HL-60 (cell line): ENCODE measurements at regions not wholly inside any gene's neighbourhood (a gene's known extent, or its start where the extent isn't known, plus 50 kb on each side); places are given as distances from the start of the nearest gene placed in this dataset.

Experiments
- DNase-seq, 2 experiments: peaks; one replicate each; pipeline ENCODE4 v3.0.0-alpha.2; 2010 to 2020; ENCODE audit warnings: low read depth in 1 of 2, low spot score in 1 of 2
- H3K27ac ChIP-seq: fragments of 250-450 bp; sonication (Bioruptor Pico); replicated peaks from 2 replicates; pipeline ENCODE4 v1.5.1; 2020; ENCODE audit warnings: mild to moderate bottlenecking, moderate library complexity
- H3K27me3 ChIP-seq: fragments of 250-450 bp; sonication (Bioruptor Pico); 2 replicates; pipeline ENCODE4 v1.5.1; 2021; ENCODE audit warnings: mild to moderate bottlenecking, moderate library complexity; ENCODE audit not compliant: insufficient read depth, poor library complexity, severe bottlenecking
- H3K4me3 ChIP-seq: replicated peaks from 2 replicates; pipeline ENCODE4 v1.5.1; 2011; ENCODE audit warnings: mild to moderate bottlenecking, control low read depth, low read length; ENCODE audit not compliant: insufficient read depth
- CTCF ChIP-seq: IDR thresholded peaks from one replicate; pipeline ENCODE4 v1.5.1; 2011; ENCODE audit warnings: low read length, control low read depth, inconsistent platforms; ENCODE audit not compliant: insufficient read depth
- GABPA ChIP-seq: IDR thresholded peaks from 2 replicates; pipeline ENCODE4 v1.6.1; 2012; ENCODE audit warnings: low read depth
- POLR2AphosphoS5 ChIP-seq: IDR thresholded peaks from 2 replicates; pipeline ENCODE4 v1.6.1; 2012; ENCODE audit warnings: low read depth
- REST ChIP-seq: IDR thresholded peaks from 2 replicates; pipeline ENCODE4 v1.6.1; 2012; ENCODE audit warnings: low read depth; ENCODE audit not compliant: insufficient replicate concordance
- SPI1 ChIP-seq: IDR thresholded peaks from 2 replicates; pipeline ENCODE4 v1.6.1; 2012; ENCODE audit warnings: low read depth, mild to moderate bottlenecking, borderline replicate concordance

GRCh38 chr10:43706166-43706565 is 57.5 kb upstream of the ZNF32 start:
- no peak for TF ChIP-seq CTCF
- TF ChIP-seq GABPA = no peak
- no peak for TF ChIP-seq POLR2AphosphoS5
- TF ChIP-seq SPI1 = no peak
- TF ChIP-seq REST = no peak
- Histone ChIP-seq H3K4me3 (no peak overlapping the region), H3K27me3 (peaks cover 2% of the 10 kb centered on the region), H3K27ac (no peak overlapping the region)
- DNase-seq = no peak

- Histone ChIP-seq H3K27me3 (peaks cover 2% of the 10 kb centered on the region), H3K27ac (no peak overlapping the region), H3K4me3 (no peak overlapping the region)
- DNase-seq = no peak
- TF ChIP-seq CTCF (no peak), REST (no peak), GABPA (no peak), POLR2AphosphoS5 (no peak), SPI1 (no peak)
These were observed 54.6 kb upstream of the ZNF32 start for GRCh38 chr10:43703286-43703685.

GRCh38 chr10:43702936-43703281 is 54.2 kb upstream of the ZNF32 start:
- H3K4me3 ChIP-seq = no peak overlapping the region
- peaks cover 2% of the 10 kb centered on the region for H3K27me3 ChIP-seq
- TF ChIP-seq SPI1 = no peak
- no peak for TF ChIP-seq POLR2AphosphoS5
- no peak for TF ChIP-seq GABPA
- no peak for TF ChIP-seq CTCF
- TF ChIP-seq REST = no peak
- DNase-seq = no peak
- no peak overlapping the region for H3K27ac ChIP-seq
